Activated T-cell treated with anti-CD3 and anti-CD28 coated beads, Interleukin-2, amount 50 U/mL, for 72 hours (primary cell): ENCODE measurements at regions not wholly inside any gene's neighbourhood (a gene's known extent, or its start where the extent isn't known, plus 50 kb on each side); places are given as distances from the start of the nearest gene placed in this dataset.

Experiments
- ATAC-seq, 2 donors: fragments of 150-1000 bp; cut with Tn5 transposase; replicated peaks in 1 of 2; 2 replicates each; pipeline ENCODE4 v1.10.0; 2021; ENCODE audit warnings: moderate library complexity in 2 of 2, mild to moderate bottlenecking in 1 of 2
- DNase-seq, 2 donors: peaks; one replicate each; pipeline ENCODE4 v3.0.0; 2021 to 2022; ENCODE audit warnings: mixed read lengths in 1 of 2
- H3K27ac Mint-ChIP-seq: one replicate; pipeline ENCODE4 v1.8.0; 2022; ENCODE audit warnings: mild to moderate bottlenecking, moderate library complexity, mixed read lengths
- H3K27me3 Mint-ChIP-seq: one replicate; pipeline ENCODE4 v1.8.0; 2022; ENCODE audit warnings: low read depth, mixed read lengths
- H3K36me3 Mint-ChIP-seq, 2 donors: one replicate each; pipeline ENCODE4 v1.8.0; 2022; ENCODE audit warnings: mixed read lengths in 2 of 2, mild to moderate bottlenecking in 1 of 2; ENCODE audit not compliant: insufficient read depth in 2 of 2
- H3K4me1 Mint-ChIP-seq: one replicate; pipeline ENCODE4 v1.8.0; 2022; ENCODE audit warnings: low read depth, mixed read lengths
- H3K4me3 Mint-ChIP-seq, 2 donors: one replicate each; pipeline ENCODE4 v1.8.0; 2022; ENCODE audit warnings: mild to moderate bottlenecking in 2 of 2, mixed read lengths in 2 of 2, moderate library complexity in 2 of 2
- H3K9me3 Mint-ChIP-seq, 2 donors: one replicate each; pipeline ENCODE4 v1.8.0; 2022; ENCODE audit warnings: mixed read lengths in 2 of 2

DNA sequence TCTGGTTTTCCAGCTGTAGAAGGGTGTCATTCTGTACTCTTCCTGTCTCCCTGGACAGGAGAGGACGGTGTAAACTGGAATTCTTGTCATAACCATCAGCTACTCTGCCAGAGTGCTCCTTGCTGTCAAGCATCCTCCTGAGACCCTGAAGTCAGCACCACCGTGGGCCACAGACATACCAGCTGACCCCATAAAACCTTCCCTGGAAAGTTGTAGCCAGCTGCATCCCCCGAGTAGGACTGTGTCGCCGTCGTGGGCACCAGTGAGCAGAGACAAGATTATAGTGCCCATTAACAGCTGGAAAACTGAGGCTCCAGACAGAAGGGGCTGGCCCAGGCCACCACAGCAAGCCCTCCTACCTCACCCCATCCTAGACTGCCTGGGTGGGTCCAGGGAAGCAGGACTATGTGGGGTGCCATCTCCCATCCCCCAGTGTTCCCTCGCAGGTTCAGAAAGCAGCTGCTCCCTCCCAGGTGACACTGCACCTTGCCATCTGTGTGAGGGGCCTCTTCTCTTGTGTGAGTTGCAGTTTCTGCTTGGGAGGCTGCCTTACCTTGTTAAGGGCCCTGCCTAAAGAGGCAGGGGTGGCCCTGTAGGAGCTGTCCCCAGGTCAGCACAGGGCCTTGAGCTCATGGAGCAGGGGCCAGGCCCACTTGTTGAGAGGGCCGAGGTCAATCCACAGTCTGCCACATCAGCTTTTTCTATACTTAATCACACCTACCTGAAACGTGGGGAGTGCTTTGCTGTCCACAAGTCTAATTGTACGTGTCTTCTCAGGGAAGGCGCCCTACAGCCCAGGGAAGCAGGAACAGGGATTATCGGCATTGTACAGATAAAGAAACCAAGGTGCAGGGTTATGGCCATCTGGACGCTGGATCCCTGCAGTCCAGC, 191.9 kb upstream of the LINGO1 start:
- no peak overlapping the region for H3K4me3 Mint-ChIP-seq
- DNase-seq (no peak), ATAC-seq (no peak)
- H3K36me3 Mint-ChIP-seq = peaks cover 0 to 1% of the 10 kb centered on the region in 2 donors
- H3K27me3 Mint-ChIP-seq = peaks cover 28% of the 10 kb centered on the region
- H3K9me3 Mint-ChIP-seq = no peaks in the 10 kb centered on the region
- H3K4me1 Mint-ChIP-seq = no peaks in the 10 kb centered on the region
- no peak overlapping the region for H3K27ac Mint-ChIP-seq

DNA sequence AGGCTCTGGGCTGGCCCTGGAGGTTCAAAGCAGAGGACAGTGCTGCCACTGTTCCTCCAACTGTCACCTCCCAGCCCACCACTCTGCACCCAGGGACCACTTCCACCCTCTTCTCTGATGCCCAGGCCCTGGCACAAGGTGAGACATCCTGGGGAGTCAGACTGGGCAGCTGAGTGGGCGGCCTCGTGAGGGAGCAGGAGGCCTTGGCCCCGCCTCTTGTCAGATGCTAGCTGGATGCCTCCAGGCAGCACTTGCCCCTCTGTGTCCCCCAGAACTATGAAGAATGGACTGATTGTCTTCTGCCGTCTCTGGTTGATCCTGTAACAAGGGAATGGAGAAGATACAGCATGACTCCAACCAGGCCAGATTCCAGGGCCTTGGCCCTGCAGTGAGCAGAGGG, 191.0 kb upstream of the LINGO1 start:
- Mint-ChIP-seq H3K4me1 (no peaks in the 10 kb centered on the region), H3K36me3 (peaks cover 0 to 1% of the 10 kb centered on the region in 2 donors), H3K27me3 (peaks cover 28% of the 10 kb centered on the region), H3K9me3 (no peaks in the 10 kb centered on the region), H3K4me3 (no peak overlapping the region), H3K27ac (no peak overlapping the region)
- DNase-seq = no peak
- ATAC-seq = no peak

DNA sequence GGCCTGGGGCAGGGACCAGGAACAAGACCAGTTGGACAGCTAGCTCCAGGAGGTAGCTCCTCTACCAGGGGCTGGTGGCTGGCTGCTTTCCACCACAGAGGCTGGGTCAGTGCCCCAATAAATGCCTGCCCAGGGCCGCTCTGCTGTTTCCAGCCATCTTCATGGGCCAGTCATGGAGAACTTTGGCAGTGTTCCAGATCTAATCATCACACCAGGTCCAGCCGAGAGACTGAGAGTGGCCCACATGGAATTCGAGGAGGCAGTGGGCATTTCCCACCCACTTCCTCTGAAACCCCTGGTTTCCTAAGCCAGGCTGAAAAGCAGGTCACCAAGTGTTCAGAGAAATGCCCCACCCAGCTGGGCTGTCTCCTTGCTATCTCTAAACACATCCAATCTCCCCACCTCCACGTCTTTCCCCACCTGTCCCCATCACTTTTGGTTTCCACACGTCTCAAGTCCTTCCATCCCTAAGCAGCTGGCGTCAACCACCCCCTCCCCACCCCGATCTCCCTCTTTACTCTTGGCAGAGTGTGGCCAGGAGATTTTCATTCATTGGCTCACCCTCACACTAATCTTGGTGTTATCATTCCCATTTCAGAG, 190.0 kb upstream of the LINGO1 start:
- DNase-seq (no peak), ATAC-seq (no peak)
- no peak overlapping the region for H3K4me3 Mint-ChIP-seq
- H3K4me1 Mint-ChIP-seq = no peaks in the 10 kb centered on the region
- H3K9me3 Mint-ChIP-seq = no peaks in the 10 kb centered on the region
- H3K27ac Mint-ChIP-seq = no peak overlapping the region
- peaks cover 0 to 1% of the 10 kb centered on the region in 2 donors for H3K36me3 Mint-ChIP-seq
- peaks cover 28% of the 10 kb centered on the region for H3K27me3 Mint-ChIP-seq

DNA sequence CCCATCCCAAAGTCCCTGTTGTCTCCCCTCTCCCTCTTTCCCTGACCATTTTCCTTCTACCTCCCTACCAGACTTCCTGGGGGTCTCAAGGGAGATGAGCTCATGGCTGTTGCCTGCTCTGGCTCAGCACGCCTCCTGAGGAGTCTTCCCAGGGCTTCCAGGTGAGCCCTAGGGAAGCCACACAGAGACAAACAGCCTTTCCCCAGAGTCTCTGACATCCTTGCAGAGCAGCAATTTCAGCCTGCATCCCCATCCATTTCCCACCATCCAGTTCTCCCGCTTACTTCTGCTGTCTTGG, 189.2 kb upstream of the LINGO1 start:
- ATAC-seq (no peak), DNase-seq (no peak)
- Mint-ChIP-seq H3K27ac (no peak overlapping the region), H3K4me3 (no peak overlapping the region), H3K36me3 (peaks cover 0 to 1% of the 10 kb centered on the region in 2 donors), H3K4me1 (no peaks in the 10 kb centered on the region), H3K9me3 (no peaks in the 10 kb centered on the region), H3K27me3 (peaks cover 30% of the 10 kb centered on the region)

DNA sequence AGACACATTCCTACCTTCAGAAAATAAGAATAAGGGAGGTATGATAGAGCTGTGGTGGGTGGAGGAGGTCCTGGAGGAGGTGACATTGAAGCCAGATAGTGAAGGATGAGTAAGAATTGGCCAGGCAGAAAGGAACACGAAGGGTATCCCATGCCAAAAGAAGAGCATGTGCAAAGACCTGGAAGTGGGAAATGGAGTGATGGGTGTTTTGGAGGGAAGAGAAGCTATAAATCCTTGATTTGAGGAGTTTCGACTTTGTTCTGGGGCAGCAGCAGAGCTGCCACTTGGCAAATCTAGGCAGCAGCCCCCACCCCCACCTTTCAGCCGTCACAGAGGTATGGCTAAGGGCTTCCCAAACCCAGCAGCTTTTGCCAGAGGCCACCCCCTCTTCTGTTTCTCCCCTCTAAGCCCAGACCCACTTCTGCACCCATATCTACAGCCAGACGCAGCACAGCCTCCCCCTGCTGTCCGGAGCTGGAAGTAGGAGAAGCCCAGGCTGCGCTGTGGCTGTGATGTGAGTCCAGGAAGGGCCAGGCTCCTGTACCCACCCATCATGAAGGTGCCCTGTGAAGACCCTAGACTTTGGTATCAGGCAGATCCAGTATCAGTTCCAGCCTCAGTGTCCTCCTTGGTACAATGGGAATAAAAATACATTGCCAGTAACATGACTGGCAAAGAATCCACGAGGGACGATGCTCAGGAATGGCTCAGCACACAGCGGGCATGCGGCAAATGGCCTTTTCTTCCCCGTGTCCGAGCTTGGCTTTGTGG, 188.7 kb upstream of the LINGO1 start:
- Mint-ChIP-seq H3K4me1 (no peaks in the 10 kb centered on the region), H3K9me3 (no peaks in the 10 kb centered on the region), H3K4me3 (no peak overlapping the region), H3K27ac (no peak overlapping the region), H3K27me3 (peaks cover 35% of the 10 kb centered on the region), H3K36me3 (peaks cover 0 to 1% of the 10 kb centered on the region in 2 donors)
- ATAC-seq (peak; percentile 59 to 64), DNase-seq (peak; percentile 46 to 56)

DNA sequence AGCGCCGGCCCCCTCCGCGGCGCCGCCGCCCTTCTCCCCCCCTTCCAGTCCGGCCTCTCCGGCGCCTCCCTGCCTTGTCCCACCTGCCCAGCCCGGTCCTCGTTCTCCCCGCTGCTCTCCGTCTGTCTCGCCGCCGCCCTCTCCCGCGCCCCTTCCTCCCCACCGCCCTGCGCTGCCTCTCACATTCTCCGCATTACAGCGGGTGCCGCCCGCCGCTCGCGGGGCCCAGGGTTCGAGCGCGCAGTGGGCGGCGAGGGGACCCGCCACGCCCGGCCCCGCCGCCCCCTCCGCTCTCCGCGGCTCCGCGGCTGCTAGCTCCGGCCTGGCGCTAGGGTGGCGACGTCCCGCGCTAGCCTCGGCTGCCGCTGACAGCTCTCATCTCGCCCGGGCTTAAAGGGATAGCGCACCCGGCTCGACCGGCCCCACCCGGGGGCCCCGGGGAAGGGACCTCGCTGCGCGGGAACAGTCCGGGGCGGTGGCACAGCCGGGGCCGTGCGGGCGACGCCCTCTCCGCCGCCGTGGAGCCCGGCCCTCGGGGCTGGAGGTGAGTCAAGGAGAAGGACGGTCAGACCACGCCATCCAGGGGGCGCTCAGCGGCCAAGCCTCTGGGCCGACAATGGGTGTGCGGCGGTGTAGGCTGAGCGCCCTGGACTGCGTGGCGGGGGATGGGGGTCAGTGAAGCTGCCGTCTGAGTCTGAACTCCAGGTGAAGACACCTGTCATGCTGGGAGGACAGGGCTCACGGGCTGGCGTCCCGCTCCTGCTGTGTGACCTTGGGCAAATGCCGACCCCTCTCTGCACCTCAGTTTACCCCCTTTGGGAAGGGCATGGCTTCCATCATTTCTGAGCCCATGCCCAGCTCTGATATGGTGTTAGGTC, 187.4 kb upstream of the LINGO1 start:
- no peaks in the 10 kb centered on the region for H3K4me1 Mint-ChIP-seq
- H3K36me3 Mint-ChIP-seq = peaks cover 0 to 1% of the 10 kb centered on the region in 2 donors
- no peaks in the 10 kb centered on the region for H3K9me3 Mint-ChIP-seq
- H3K4me3 Mint-ChIP-seq = peak overlapping the region; percentile 13 to 60
- ATAC-seq (peak; percentile 33 to 48), DNase-seq (peak; percentile 8 to 9)
- H3K27ac Mint-ChIP-seq = no peak overlapping the region
- H3K27me3 Mint-ChIP-seq = peaks cover 44% of the 10 kb centered on the region

DNA sequence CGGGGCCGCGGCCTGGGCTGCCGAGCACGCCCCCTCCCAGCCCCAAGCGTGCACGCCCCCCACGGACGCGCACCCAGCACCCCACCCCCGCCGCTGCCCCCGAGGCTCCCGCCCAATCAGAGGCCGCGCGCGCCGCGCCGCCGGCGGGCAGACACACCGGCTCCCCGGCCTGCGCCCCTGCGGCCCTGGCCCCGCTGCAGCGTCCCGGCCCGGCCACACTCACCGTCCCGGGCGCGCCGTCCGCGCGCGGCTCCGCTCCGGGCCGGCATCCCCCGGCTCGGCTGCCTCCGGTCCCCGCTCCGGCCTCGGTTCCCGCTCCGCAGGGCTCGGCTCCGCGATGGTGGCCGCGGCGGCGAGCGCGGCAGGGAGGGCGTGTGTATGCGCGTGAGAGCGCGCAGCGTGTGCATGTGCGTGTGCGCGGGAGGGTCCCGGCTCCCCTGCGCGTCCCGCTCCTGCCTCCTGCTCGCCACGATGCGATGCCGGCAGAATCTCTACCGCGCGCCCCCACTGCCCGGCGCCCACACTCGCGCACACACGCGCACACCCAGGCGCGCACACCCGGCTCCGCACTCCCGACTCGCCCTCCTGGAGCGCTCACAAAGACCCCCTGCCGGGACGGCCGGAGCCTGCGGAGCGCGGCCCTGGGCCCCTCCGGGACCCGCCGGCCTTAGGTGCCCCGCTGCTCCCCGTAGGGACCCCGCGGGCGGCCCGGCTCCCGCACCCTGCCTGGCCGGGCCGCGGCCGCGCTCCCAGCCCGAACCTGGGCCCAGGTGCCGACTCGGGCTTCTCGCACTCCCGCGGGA, 186.5 kb upstream of the LINGO1 start:
- Mint-ChIP-seq H3K4me3 (peak overlapping the region in 1 of 2 donors; percentile 19), H3K36me3 (peaks cover 0 to 1% of the 10 kb centered on the region in 2 donors), H3K27ac (no peak overlapping the region), H3K27me3 (peaks cover 44% of the 10 kb centered on the region), H3K4me1 (no peaks in the 10 kb centered on the region), H3K9me3 (no peaks in the 10 kb centered on the region)
- peak in 1 of 2 donors; percentile 10 for ATAC-seq
- no peak for DNase-seq

DNA sequence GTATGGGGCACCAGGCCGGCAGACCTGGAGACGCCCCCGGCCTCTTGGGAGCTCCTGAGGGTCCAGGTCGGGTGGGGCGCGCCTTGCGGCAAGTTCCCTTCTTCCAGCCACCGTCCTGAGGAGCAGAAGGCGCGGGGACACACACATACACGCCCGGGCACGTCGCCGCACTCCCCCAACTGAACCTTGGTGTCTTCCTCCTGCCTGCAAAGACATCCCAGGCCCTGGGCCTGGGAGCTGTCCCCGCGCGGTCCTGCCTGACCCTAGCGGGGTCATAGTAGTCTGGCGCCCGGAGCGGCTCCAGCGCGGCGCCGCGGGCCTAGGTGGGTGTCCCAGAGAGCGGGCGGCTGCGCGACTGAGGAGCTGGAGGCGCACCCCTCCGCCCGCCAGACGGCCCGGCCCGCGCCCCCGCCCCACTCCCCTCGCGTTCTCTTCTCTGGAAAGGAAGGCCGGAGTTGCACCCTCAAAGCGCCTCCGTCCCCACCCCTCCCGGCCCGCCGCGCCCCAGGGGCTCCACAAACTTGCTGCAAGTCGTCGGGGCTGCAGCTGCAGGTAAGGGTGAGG, 185.9 kb upstream of the LINGO1 start:
- ATAC-seq (no peak), DNase-seq (no peak)
- Mint-ChIP-seq H3K9me3 (no peaks in the 10 kb centered on the region), H3K4me1 (no peaks in the 10 kb centered on the region), H3K36me3 (peaks cover 0 to 1% of the 10 kb centered on the region in 2 donors), H3K27me3 (peaks cover 44% of the 10 kb centered on the region), H3K27ac (no peak overlapping the region), H3K4me3 (no peak overlapping the region)

DNA sequence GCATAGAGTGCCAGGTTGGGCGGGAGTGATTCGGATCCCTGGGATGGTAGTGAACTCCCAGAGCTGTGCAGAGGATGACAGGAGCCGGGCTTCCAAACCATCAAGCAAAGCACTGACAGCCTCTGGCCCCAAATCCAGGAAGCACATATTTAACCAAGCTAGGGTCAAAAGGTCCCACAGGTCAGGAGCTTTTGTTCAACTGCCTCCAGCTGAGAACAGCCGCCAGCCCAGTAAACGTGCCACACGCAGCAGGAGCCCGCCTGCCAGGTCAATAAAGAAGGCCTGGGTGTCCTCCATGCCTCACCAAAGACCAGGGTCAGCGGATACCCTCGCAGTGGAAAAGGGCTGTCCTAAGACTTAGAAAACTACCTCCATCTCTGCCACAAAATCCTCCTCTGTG, 184.7 kb upstream of the LINGO1 start:
- ATAC-seq (no peak), DNase-seq (no peak)
- H3K27ac Mint-ChIP-seq = no peak overlapping the region
- H3K4me1 Mint-ChIP-seq = no peaks in the 10 kb centered on the region
- H3K27me3 Mint-ChIP-seq = peaks cover 36% of the 10 kb centered on the region
- no peak overlapping the region for H3K4me3 Mint-ChIP-seq
- H3K36me3 Mint-ChIP-seq = peaks cover 0 to 1% of the 10 kb centered on the region in 2 donors
- H3K9me3 Mint-ChIP-seq = no peaks in the 10 kb centered on the region

DNA sequence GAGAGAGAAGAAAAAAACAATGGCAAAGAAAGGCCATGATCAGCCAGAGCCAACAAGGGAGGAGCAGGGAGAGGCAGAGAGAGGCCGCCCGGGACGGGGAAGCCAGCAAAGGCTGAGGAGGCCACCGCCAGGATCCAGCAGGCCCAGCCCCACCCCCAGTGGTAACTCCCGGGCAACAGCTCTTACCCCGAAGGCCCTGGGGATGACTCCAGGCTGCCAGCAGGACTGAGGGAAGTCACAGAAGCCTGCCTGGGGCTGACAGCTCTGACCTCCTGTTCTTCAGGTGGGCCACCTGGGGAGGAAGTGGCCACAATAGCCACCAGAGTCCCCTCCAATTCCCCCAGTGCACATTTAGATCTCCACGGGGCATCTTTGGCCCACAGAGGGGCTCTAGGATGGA, 184.3 kb upstream of the LINGO1 start:
- no peak overlapping the region for H3K27ac Mint-ChIP-seq
- no peak overlapping the region for H3K4me3 Mint-ChIP-seq
- H3K4me1 Mint-ChIP-seq = no peaks in the 10 kb centered on the region
- ATAC-seq (no peak), DNase-seq (no peak)
- no peaks in the 10 kb centered on the region for H3K9me3 Mint-ChIP-seq
- peaks cover 32% of the 10 kb centered on the region for H3K27me3 Mint-ChIP-seq
- H3K36me3 Mint-ChIP-seq = peaks cover 0 to 1% of the 10 kb centered on the region in 2 donors

DNA sequence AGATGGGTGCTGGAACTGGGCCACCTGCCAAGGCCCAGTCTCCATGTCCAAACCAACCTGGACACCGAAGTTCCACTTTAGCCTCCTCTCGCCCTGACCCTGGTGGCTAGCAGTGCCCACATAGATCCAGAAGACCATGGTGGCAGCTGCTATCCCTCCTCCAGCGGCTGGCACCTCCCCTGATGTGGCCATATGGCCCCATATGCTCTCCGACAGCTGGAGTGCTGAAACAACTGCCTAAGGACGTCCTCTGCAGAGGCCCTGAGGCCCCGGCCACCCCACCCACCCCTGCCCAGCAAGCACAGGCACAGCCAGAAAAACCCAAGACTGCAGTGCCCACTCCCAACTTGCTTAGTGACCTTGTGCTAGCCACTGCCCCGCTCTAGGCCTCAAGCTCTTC, 182.3 kb upstream of the LINGO1 start:
- ATAC-seq (no peak), DNase-seq (no peak)
- no peaks in the 10 kb centered on the region for H3K36me3 Mint-ChIP-seq
- no peak overlapping the region for H3K27ac Mint-ChIP-seq
- H3K4me3 Mint-ChIP-seq = no peak overlapping the region
- peaks cover 16% of the 10 kb centered on the region for H3K27me3 Mint-ChIP-seq
- no peaks in the 10 kb centered on the region for H3K4me1 Mint-ChIP-seq
- H3K9me3 Mint-ChIP-seq = no peaks in the 10 kb centered on the region

DNA sequence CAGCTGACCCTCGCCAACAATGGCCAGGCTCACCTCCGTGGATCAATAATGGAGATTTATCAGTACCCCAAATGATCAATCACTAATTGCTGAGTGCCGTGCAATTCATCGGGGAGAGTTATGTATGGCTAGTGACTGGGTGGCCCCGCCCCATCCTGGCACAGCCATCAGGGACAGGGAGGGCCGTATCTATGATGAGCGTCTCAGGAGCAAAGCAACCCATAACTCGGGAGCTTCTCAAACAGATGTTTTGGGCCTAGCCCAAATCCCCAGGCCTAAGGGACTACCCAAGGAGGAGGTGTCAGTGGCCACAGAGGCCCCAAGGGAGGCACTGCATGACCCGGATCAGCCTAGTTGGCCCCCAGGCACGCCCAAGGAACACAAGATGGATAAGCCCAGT, 180.0 kb upstream of the LINGO1 start:
- H3K9me3 Mint-ChIP-seq = no peaks in the 10 kb centered on the region
- H3K36me3 Mint-ChIP-seq = no peaks in the 10 kb centered on the region
- no peak overlapping the region for H3K27ac Mint-ChIP-seq
- DNase-seq (no peak), ATAC-seq (no peak)
- no peak overlapping the region for H3K4me3 Mint-ChIP-seq
- H3K27me3 Mint-ChIP-seq = peaks cover 16% of the 10 kb centered on the region
- H3K4me1 Mint-ChIP-seq = no peaks in the 10 kb centered on the region
